ENCODE measurements at regions not wholly inside any gene's neighbourhood (a gene's known extent, or its start where the extent isn't known, plus 50 kb on each side); places are given as distances from the start of the nearest gene placed in this dataset.

- TF ChIP-seq CTCF (IDR thresholded peaks at IDR 0.05) (no peak), POLR2A (IDR thresholded peaks at IDR 0.05) (no peak), EP300 (IDR thresholded peaks at IDR 0.05) (no peak)
Observed at GRCh38 chr10:9596368-9596920, 1421.2 kb upstream of the CELF2 start.
